Right atrium auricular region (tissue), 2 donors: ENCODE measurements at regions not wholly inside any gene's neighbourhood (a gene's known extent, or its start where the extent isn't known, plus 50 kb on each side); places are given as distances from the start of the nearest gene placed in this dataset.
"Not testable (repeated sequence)": the region's sequence is repeated elsewhere in the genome, so short reads cannot be mapped to it uniquely, and the experiment has no call there.

Source experiments
- DNase-seq: peaks from one replicate; pipeline ENCODE4 v3.0.0-alpha.2; 2019; ENCODE audit warnings: low spot score
- H3K27ac ChIP-seq, 2 donors: fragments of 200-600 bp; sonication (generic); 1 replicate in 1 of 2; 2 replicates in 1 of 2; pipeline ENCODE4 v1.5.1; 2016 to 2019
- H3K27me3 ChIP-seq, 2 donors: fragments of 200-600 bp; sonication (generic); one replicate each; pipeline versions ENCODE4 v1.5.1 to v1.6.0; 2017 to 2019
- H3K36me3 ChIP-seq: fragments of 200-600 bp; sonication (generic); one replicate; pipeline ENCODE4 v1.5.1; 2016
- H3K4me1 ChIP-seq, 2 donors: fragments of 200-600 bp; sonication (generic); one replicate each; pipeline versions ENCODE4 v1.5.1 to v1.6.0; 2017 to 2019
- H3K4me3 ChIP-seq, 2 donors: fragments of 200-600 bp; sonication (generic); 1 replicate in 1 of 2; 2 replicates in 1 of 2; pipeline ENCODE4 v1.5.1; 2017 to 2019; ENCODE audit warnings: mild to moderate bottlenecking in 1 of 2, moderate library complexity in 1 of 2
- H3K9me3 ChIP-seq, 2 donors: fragments of 200-600 bp; sonication (generic); one replicate each; pipeline ENCODE4 v1.5.1; 2019
- CTCF ChIP-seq, 2 donors: fragments of 200-600 bp; sonication (generic); IDR thresholded peaks; one replicate each; pipeline ENCODE4 v1.5.1; 2019; ENCODE audit warnings: antibody characterized with exemption in 2 of 2

GRCh38 chr2:129201696-129202095, 777.8 kb upstream of the RAB6C start:
- no peak for DNase-seq
- H3K27ac ChIP-seq: no peak overlapping the region
- no peaks in the 10 kb centered on the region for H3K9me3 ChIP-seq
- no peaks in the 10 kb centered on the region for H3K27me3 ChIP-seq
- no peak for TF ChIP-seq CTCF (IDR thresholded peaks at IDR 0.05)
- H3K4me3 ChIP-seq: no peak overlapping the region
- no peaks in the 10 kb centered on the region for H3K36me3 ChIP-seq
- H3K4me1 ChIP-seq: no peaks in the 10 kb centered on the region

- Histone ChIP-seq H3K27ac (no peak overlapping the region), H3K9me3 (no peaks in the 10 kb centered on the region), H3K4me1 (no peaks in the 10 kb centered on the region), H3K36me3 (no peaks in the 10 kb centered on the region), H3K4me3 (no peak overlapping the region), H3K27me3 (no peaks in the 10 kb centered on the region)
- TF ChIP-seq CTCF (IDR thresholded peaks at IDR 0.05): no peak
- DNase-seq: no peak
These were observed 776.1 kb upstream of the RAB6C start for GRCh38 chr2:129203331-129203730.

GRCh38 chr2:129204581-129204980, 774.9 kb upstream of the RAB6C start:
- not testable (repeated sequence) for DNase-seq, H3K4me1 ChIP-seq, H3K36me3 ChIP-seq, H3K27ac ChIP-seq, H3K27me3 ChIP-seq, H3K4me3 ChIP-seq, H3K9me3 ChIP-seq

- H3K36me3 ChIP-seq: no peaks in the 10 kb centered on the region
- H3K4me3 ChIP-seq: no peak overlapping the region
These were observed 774.3 kb upstream of the RAB6C start for GRCh38 chr2:129205176-129205575.

GRCh38 chr2:129205766-129206165, 773.7 kb upstream of the RAB6C start:
- H3K4me1 ChIP-seq: no peaks in the 10 kb centered on the region
- H3K9me3 ChIP-seq: no peaks in the 10 kb centered on the region
- DNase-seq: no peak
- no peaks in the 10 kb centered on the region for H3K36me3 ChIP-seq
- no peaks in the 10 kb centered on the region for H3K27me3 ChIP-seq
- H3K4me3 ChIP-seq: no peak overlapping the region
- no peak for TF ChIP-seq CTCF (IDR thresholded peaks at IDR 0.05)
- H3K27ac ChIP-seq: no peak overlapping the region

More at GRCh38 chr2:129205176-129205575, 774.3 kb upstream of the RAB6C start:
- TF ChIP-seq CTCF (IDR thresholded peaks at IDR 0.05): no peak
- no peak for DNase-seq
- Histone ChIP-seq H3K4me1 (no peaks in the 10 kb centered on the region), H3K27me3 (no peaks in the 10 kb centered on the region), H3K9me3 (no peaks in the 10 kb centered on the region), H3K27ac (no peak overlapping the region)

GRCh38 chr2:129212299-129212958, 767.0 kb upstream of the RAB6C start:
- Histone ChIP-seq H3K36me3 (no peaks in the 10 kb centered on the region), H3K27me3 (no peaks in the 10 kb centered on the region), H3K4me1 (no peaks in the 10 kb centered on the region), H3K27ac (no peak overlapping the region), H3K4me3 (no peak overlapping the region), H3K9me3 (no peaks in the 10 kb centered on the region)
- TF ChIP-seq CTCF (IDR thresholded peaks at IDR 0.05): no peak
- no peak for DNase-seq
